Tibial nerve (tissue), 4 donors: ENCODE measurements at regions not wholly inside any gene's neighbourhood (a gene's known extent, or its start where the extent isn't known, plus 50 kb on each side); places are given as distances from the start of the nearest gene placed in this dataset.

Experiments used
- CTCF ChIP-seq, 5 experiments: fragments of 200-600 bp in 3 of 5; fragments of 450-650 bp in 2 of 5; sonication (generic) in 3 of 5; IDR thresholded peaks; one replicate each; pipeline ENCODE4 v1.5.1; 2016 to 2019; ENCODE audit warnings: antibody characterized with exemption in 5 of 5, mild to moderate bottlenecking in 3 of 5, moderate library complexity in 2 of 5
- EP300 ChIP-seq, 2 donors: sonication (generic); formaldehyde crosslinking; IDR thresholded peaks; one replicate each; pipeline ENCODE4 v1.6.1; 2017; ENCODE audit warnings: antibody characterized with exemption in 2 of 2, mild to moderate bottlenecking in 1 of 2
- POLR2A ChIP-seq, 2 donors: fragments of 450-650 bp; IDR thresholded peaks; one replicate each; pipeline ENCODE4 v1.6.1; 2017; ENCODE audit warnings: antibody characterized with exemption in 2 of 2, mild to moderate bottlenecking in 2 of 2, moderate library complexity in 2 of 2

- TF ChIP-seq CTCF (IDR thresholded peaks at IDR 0.05) (no peak), POLR2A (IDR thresholded peaks at IDR 0.05) (no peak), EP300 (IDR thresholded peaks at IDR 0.05) (no peak)
Observed at GRCh38 chr10:88092973-88093372, 229.5 kb downstream of the PTEN start.
